Panc1 (cell line): ENCODE measurements at regions not wholly inside any gene's neighbourhood (a gene's known extent, or its start where the extent isn't known, plus 50 kb on each side); places are given as distances from the start of the nearest gene placed in this dataset.

Experiments
- ATAC-seq: fragments of 200-7000 bp; cut with Tn5 transposase; 2 replicates; pipeline ENCODE4 v1.9.1; 2020; ENCODE audit warnings: mild to moderate bottlenecking, moderate library complexity
- BruUV-seq: library from RNA; stranded (reverse); fragments of 400-500 nt; replicated peaks from 2 replicates; lab custom pipeline; 2021; lab: Mats Ljungman, UMichigan
- CTCF ChIA-PET: fragments of 300-600 bp; sonication (Branson Sonifier 250); formaldehyde crosslinking; loops from one replicate; lab custom pipeline; 2022; ENCODE audit warnings: antibody characterized with exemption; lab: Charles Lee
- POLR2A ChIA-PET: fragments of 300-600 bp; sonication (Branson Sonifier 250); formaldehyde crosslinking; loops from one replicate; lab custom pipeline; 2022; ENCODE audit warnings: antibody characterized with exemption; lab: Charles Lee
- DNase-seq: peaks from one replicate; pipeline ENCODE4 v3.0.0-alpha.2; 2010; ENCODE audit warnings: low read depth, low spot score
- H3K27ac ChIP-seq: 2 replicates; pipeline ENCODE4 v1.5.1; 2011; ENCODE audit warnings: mild to moderate bottlenecking, low read length, inconsistent platforms
- H3K27me3 ChIP-seq: fragments of 200-500 bp; sonication (Bioruptor generic); 2 replicates; pipeline ENCODE4 v1.6.0; 2014; ENCODE audit warnings: low read length, inconsistent platforms; ENCODE audit not compliant: control insufficient read depth, insufficient read depth
- H3K36me3 ChIP-seq: fragments of 200-500 bp; sonication (Bioruptor generic); 2 replicates; pipeline ENCODE4 v1.5.1; 2014; ENCODE audit warnings: inconsistent platforms, mild to moderate bottlenecking, low read length, moderate library complexity; ENCODE audit not compliant: control insufficient read depth, insufficient read depth
- H3K4me1 ChIP-seq: 2 replicates; pipeline ENCODE4 v1.5.1; 2011; ENCODE audit warnings: inconsistent platforms, mild to moderate bottlenecking, low read length, moderate library complexity; ENCODE audit not compliant: control insufficient read depth, insufficient read depth
- H3K4me3 ChIP-seq, 2 experiments: 2 replicates each; pipeline ENCODE4 v1.5.1; 2011 to 2012; ENCODE audit warnings: low read depth in 2 of 2, low read length in 2 of 2, mild to moderate bottlenecking in 2 of 2, inconsistent platforms in 1 of 2, moderate library complexity in 1 of 2
- H3K9me3 ChIP-seq: fragments of 200-500 bp; sonication (Bioruptor generic); 2 replicates; pipeline ENCODE4 v1.5.1; 2014; ENCODE audit warnings: low read depth, mild to moderate bottlenecking, inconsistent platforms, low read length, moderate library complexity; ENCODE audit not compliant: control insufficient read depth, insufficient read depth
- POLR2AphosphoS5 ChIP-seq: IDR thresholded peaks from 2 replicates; pipeline ENCODE4 v1.6.1; 2012; ENCODE audit warnings: mild to moderate bottlenecking, low read depth, low read length, moderate library complexity
- REST ChIP-seq, 2 experiments: IDR thresholded peaks; 2 replicates each; pipeline ENCODE4 v1.6.1; 2011 to 2012; ENCODE audit warnings: low read depth in 2 of 2, control low read depth in 1 of 2, low read length in 1 of 2, mild to moderate bottlenecking in 1 of 2, moderate library complexity in 1 of 2; ENCODE audit not compliant: insufficient read depth in 1 of 2
- SIN3A ChIP-seq: IDR thresholded peaks from 2 replicates; pipeline ENCODE4 v1.6.1; 2012; ENCODE audit warnings: low read depth, mild to moderate bottlenecking, low read length, moderate library complexity, borderline replicate concordance; ENCODE audit not compliant: insufficient read depth
- TCF7L2 ChIP-seq: IDR thresholded peaks from 2 replicates; pipeline ENCODE4 v1.6.1; 2011; ENCODE audit warnings: mild to moderate bottlenecking, low read depth, low read length, inconsistent platforms
- in situ Hi-C: cut with HindIII; loops from 2 replicates; pipeline ENCODE4 v1.10.0; 2016; ENCODE audit warnings: low sequenced_read_pairs, low pct_unique_long_range_greater_than_20kb
- intact Hi-C: fragments of 100-400 bp; cut with micrococcal nuclease; formaldehyde crosslinking; loops from one replicate; pipeline ENCODE4 v1.10.0; 2022; ENCODE audit not compliant: unreplicated experiment
- TF ChIP-seq, protein P1 (sequence below): fragments of 450-650 bp; IDR thresholded peaks from 2 replicates; pipeline ENCODE4 v1.5.1; 2017; ENCODE audit warnings: mild to moderate bottlenecking

DNA sequence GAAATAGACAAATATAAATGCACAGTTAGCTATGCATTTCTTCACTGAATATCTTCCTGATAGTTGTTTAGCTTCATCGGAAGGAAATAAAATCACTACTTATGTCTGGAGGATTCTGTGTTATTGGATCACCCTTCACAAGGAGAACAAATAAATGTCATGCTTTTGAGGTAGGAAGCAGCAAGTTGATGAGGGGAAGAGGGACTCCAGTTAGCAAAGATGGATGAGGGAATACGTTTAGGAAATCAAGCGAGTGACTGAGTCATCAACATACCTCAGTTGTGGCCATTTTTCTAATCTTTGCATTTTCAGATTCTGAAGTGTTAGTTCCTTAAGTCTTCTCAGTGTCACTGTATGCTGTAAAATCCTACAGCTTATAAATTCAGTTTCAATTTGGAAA, 456.2 kb downstream of the EPHA4 start:
- intact Hi-C loops, result no loop called here
- Histone ChIP-seq H3K36me3 (no peaks in the 10 kb centered on the region), H3K27ac (no peak overlapping the region), H3K9me3 (no peaks in the 10 kb centered on the region), H3K4me3 (no peak overlapping the region), H3K27me3 (no peaks in the 10 kb centered on the region), H3K4me1 (no peaks in the 10 kb centered on the region)
- BruUV-seq, result no TSS peak
- TF ChIP-seq REST (IDR thresholded peaks at IDR 0.05; ENCODE audit: insufficient read depth in 1 of 2, low read depth in 2 of 2, low read length in 1 of 2) (no peak), SIN3A (no peak), POLR2AphosphoS5 (no peak), TCF7L2 (no peak)
- TF ChIP-seq, protein P1, sequence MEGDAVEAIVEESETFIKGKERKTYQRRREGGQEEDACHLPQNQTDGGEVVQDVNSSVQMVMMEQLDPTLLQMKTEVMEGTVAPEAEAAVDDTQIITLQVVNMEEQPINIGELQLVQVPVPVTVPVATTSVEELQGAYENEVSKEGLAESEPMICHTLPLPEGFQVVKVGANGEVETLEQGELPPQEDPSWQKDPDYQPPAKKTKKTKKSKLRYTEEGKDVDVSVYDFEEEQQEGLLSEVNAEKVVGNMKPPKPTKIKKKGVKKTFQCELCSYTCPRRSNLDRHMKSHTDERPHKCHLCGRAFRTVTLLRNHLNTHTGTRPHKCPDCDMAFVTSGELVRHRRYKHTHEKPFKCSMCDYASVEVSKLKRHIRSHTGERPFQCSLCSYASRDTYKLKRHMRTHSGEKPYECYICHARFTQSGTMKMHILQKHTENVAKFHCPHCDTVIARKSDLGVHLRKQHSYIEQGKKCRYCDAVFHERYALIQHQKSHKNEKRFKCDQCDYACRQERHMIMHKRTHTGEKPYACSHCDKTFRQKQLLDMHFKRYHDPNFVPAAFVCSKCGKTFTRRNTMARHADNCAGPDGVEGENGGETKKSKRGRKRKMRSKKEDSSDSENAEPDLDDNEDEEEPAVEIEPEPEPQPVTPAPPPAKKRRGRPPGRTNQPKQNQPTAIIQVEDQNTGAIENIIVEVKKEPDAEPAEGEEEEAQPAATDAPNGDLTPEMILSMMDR, result no peak
- in situ Hi-C loops, result no loop called here
- DNase-seq, result no peak
- ATAC-seq, result no peak
- CTCF ChIA-PET, result no interaction called here
- POLR2A ChIA-PET, result no interaction called here

DNA sequence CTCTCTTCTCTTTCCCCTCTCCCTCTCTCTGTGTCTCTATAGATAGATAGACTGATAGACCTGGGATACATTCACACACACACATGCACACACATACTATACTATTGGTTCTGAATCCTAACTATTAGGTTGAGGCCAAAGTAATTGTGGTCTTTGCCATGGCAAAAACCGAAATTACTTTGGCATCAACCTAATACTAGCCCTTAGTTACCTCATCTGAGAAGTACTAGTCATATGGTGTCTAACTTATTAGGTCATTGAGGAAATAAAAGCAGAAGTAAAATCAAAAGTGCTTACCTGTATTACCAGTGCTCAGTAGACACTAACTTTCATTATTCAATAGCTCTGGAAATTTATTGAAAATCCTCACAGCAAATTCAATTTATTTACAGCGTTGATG, 451.5 kb downstream of the EPHA4 start:
- no peak overlapping the region for H3K27ac ChIP-seq
- H3K4me3 ChIP-seq, result no peak overlapping the region
- ATAC-seq (no peak), DNase-seq (no peak)
- ChIA-PET CTCF (no interaction called here), POLR2A (no interaction called here)
- TF ChIP-seq SIN3A (no peak), POLR2AphosphoS5 (no peak), REST (IDR thresholded peaks at IDR 0.05; ENCODE audit: insufficient read depth in 1 of 2, low read depth in 2 of 2, low read length in 1 of 2) (no peak), TCF7L2 (no peak)
- TF ChIP-seq, protein P1, result no peak
- H3K36me3 ChIP-seq, result no peaks in the 10 kb centered on the region
- intact Hi-C loops (no loop called here), in situ Hi-C loops (no loop called here)
- no peaks in the 10 kb centered on the region for H3K27me3 ChIP-seq
- H3K9me3 ChIP-seq, result no peaks in the 10 kb centered on the region
- BruUV-seq, result no TSS peak
- H3K4me1 ChIP-seq, result no peaks in the 10 kb centered on the region
